ENCODE measurements at regions not wholly inside any gene's neighbourhood (a gene's known extent, or its start where the extent isn't known, plus 50 kb on each side); places are given as distances from the start of the nearest gene placed in this dataset.
"Not testable (repeated sequence)": the region's sequence is repeated elsewhere in the genome, so short reads cannot be mapped to it uniquely, and the experiment has no call there.

- no peak for DNase-seq
These were observed 851.2 kb upstream of the ID2 start for GRCh38 chr2:7830616-7831015.

DNA sequence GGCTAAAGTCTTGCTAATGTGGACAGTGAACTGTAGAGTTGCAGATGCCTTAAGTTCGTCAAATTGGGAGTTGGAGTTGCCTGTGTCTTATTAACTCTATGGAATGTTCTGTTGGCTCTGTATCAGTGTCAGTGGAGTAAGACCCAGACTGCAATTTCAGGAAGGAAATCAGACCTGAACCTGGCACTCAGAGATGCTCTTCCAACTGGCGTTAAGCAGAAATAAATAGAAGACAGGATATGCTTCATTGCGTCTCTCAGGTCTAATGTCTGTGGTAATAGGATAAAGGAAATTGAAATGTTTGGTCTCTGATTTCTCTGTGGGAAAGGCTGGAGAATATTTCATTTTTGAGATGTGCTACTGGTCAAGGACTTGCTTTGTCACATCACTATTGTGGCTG, 846.7 kb upstream of the ID2 start:
- no peak for DNase-seq

DNA sequence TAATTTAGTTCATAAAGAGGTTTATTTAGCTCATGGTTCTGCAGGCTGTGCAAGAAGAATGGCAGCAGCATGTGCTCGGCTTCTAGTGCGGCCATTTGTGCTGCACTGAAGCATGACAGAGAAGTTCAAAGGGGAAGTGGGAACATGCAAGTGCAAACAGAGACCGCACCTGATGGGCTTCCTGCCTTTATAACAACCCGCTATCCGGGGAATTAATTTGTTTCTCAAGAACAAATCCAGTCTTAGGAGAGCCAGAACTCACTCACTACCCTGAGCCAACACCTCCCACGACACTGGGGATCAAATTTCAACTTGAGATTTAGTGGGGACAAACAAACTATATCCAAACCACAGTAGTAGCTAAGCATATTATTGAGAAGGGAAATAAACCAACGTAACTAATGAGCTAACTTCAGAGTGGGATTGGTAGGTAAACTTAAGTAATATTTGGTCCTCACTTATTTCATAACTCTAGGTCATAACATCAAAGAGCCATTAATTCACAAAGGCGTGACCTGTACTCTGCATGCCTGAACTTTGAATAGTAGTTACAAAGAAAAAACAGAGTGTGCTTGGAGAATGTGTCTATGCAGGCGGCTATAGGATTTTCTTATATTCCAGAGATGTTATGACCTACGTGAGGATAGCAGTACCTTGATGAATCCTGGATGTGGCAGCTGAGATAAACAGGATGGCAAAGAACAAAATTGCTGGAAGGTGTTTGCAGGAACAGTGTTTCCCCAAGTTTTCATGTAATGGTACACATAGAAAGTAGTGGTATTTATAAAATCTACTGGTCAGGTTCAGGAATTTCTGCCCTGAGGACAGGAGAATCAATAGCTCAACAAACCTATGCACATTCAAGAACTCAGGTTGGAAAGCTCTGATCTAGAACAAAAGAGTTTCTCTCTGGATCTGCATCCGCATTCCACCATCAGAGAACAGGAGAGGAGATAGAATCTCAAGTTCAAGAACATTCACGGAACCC, 845.9 kb upstream of the ID2 start:
- no peak for DNase-seq

DNA sequence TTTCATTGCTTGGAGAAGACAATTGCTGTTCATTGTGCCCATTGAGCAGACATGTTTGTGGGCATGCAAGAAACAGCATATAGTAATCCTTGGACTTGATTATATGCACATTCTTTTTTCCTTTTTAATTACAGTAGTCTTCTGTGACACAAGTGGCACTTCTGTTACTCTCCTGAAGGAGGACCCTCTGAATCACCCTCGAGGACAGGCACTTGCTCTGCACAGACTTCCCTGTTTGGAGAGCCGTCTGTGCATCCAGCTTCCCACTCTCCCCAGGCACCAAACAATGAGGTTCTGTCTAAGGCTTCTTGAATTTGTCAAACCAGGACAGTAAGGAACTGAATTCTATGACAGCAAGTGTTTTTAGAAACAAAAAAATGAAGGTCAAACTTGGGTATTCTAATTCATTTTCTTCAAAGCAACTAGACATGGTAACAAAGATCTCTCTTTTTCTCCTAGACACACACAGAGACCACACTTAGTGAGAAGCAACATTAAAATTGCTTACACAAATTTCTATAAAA, 844.6 kb upstream of the ID2 start:
- DNase-seq, result no peak

DNA sequence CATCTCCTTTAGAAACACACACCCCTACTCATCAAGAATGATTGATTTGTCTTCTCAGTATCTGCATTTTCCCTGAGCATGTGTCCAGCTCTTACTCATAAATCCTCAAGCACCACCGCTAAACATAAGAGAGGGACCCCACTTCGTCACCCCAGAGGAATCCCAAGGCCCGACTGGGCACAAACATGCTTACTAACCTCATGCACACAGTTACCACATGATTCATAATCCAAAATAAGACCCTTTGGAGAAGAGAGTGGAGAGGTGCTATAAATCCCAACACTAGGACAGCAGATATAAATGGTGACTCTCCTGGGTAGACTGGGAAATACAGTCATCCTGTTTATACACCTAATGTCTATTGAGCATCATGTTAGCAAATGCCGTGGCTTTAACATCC, 843.2 kb upstream of the ID2 start:
- DNase-seq, result no peak

DNA sequence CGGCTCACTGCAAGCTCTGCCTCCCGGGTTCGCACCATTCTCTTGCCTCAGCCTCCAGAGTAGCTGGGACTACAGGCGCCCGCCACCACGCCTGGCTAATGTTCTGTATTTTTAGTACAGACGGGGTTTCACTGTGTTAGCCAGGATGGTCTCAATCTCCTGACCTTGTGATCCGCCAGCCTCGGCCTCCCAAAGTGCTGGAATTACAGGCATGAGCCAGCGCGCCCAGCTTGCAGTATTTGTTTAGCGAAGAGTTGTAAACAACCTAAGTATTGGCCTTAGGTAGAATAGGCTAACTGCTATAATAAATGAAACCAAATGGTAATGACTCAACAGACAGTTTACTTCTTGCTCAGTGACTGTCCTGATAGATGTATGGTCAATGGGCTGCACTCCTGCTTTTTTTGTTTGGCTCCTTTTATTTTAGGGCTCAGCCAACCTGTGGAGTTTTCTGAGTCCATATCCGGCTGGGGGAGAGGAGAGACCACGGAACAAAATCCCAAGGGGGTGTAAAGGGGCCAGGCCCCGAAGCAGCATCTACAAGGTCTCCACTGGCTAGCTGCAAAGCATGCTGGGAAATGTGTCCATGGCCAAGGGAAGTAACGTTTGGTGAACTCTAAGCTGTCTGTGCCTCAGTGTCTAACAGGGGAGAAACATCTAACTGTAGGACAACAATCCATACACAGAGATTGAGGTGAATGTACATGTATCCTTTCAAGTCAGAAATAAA, 841.0 kb upstream of the ID2 start:
- no peak for DNase-seq

GRCh38 chr2:7841751-7842150, 840.1 kb upstream of the ID2 start:
- no peak for DNase-seq

DNA sequence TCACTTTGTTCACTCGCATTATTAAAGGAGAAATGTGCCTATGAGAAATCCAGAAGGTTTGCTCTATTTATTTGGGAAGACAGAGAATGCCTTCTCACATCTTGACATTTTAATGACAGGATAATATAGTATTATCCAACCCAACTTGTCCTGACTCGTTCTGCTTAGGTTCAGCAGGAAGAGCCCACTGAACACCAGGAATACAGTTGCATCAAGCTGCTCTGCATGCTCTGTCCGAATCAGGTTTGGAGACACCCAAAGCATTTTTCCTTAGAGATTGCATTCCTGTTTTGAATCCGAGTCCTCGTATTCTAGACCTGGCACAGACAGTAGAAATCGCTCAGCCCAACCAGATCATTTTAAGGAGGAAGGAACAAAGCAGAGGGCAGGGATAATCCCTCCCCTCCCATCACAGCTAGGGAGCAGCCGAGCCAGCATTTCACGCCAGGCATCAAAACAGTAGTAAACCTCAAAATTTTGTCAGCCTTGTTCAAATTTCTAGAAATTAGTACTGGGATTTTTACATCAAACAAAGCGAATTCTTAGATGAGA, 837.4 kb upstream of the ID2 start:
- DNase-seq, result no peak

GRCh38 chr2:7845332-7845731, 836.5 kb upstream of the ID2 start:
- no peak for DNase-seq

DNA sequence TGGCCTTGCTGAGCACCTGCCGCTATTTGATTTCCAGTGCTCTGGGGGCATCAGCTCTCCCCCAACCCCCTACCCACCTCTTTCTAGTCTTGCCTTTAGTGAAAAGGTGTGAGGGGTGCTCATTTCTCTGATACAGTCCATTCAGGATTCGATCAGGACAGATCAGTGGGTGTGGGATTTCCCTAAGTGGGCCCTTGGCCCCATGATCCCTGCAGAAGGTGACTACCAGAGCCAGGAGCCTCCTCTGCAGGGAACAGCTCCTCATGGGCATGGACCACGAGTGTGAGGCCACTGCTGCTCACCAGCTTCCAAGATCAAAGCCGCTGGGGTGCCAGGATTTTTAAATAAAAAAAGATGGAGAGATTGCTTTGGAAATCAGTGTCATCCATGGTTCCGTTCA, 835.2 kb upstream of the ID2 start:
- DNase-seq, result no peak

DNA sequence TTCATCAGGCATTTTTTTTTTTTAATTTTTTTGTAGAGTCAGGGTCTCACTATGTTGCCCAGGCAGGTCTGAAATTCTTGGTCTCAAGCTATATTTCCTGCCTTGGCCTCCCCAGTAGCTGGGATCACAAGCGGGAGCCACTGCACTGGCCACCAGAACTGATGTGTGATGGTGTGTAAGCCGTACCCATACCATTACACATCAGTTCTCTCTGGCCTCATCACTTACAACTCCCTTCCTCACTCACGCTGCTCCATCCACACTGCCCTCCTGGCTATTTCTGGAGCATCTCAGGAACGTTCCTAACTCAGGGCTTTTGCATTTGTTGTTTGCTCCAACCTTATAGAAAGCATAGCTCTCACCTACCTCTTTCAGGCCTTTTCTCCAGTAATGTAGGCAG, 834.5 kb upstream of the ID2 start:
- no peak for DNase-seq

DNA sequence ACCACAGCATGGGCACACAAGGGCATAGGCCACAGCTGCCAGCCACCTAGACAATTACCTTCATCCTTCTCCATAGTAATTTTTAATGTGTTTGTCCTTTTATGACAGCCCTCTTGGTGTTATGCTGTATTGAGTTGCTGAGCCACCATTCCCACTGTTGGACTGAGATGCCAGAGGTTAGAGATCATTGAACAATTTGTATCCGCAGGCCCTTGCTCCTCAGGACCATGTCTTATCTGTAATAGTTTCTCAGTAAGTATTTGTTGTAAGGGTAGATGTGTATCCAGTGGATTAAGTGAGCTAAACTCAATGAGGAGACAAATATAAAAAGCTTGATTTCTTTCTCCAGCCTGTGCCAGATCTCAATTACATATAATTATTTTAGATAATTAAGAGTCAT, 832.8 kb upstream of the ID2 start:
- DNase-seq, result no peak

DNA sequence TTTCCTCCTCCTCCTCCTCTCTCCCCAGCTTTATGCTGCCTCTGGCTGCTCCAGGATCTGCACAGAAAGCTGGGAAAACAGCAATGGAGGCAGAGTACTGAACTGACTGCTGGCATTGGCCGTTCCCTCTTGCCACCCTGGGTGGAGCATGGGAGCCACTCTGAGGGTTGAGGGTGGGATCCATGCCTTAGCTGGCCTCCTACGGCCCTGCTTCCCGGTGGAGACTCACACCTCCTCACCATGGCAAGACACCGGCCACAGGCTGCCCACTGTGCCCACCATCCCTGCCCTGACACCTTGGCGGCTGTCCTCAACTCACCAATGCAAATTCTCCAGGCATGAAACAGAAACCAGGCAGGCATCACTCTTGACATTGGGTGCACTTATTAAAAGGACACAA, 832.3 kb upstream of the ID2 start:
- no peak for DNase-seq

DNA sequence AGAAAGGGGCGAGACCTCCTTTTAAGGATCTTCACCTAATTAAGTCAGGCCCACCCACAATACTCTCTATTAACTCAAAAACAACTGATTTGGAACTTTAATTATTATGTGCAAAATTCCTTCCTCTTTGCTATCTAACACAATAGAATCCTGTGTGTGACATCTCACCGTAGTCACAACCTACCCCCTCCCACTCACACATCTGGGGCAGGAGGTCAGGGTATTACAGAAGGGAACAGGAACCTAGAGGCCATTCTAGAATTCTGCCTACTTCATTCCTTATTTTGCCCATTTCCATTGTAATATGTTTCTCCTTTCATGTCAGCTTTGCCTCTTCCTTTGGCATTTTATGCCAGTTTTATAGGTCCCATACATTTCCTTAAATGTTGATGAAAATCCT, 829.3 kb upstream of the ID2 start:
- DNase-seq, result no peak

GRCh38 chr2:7857904-7858303, 824.0 kb upstream of the ID2 start:
- no peak for DNase-seq

- DNase-seq, result no peak
These were observed 823.2 kb upstream of the ID2 start for GRCh38 chr2:7858624-7859023.

DNA sequence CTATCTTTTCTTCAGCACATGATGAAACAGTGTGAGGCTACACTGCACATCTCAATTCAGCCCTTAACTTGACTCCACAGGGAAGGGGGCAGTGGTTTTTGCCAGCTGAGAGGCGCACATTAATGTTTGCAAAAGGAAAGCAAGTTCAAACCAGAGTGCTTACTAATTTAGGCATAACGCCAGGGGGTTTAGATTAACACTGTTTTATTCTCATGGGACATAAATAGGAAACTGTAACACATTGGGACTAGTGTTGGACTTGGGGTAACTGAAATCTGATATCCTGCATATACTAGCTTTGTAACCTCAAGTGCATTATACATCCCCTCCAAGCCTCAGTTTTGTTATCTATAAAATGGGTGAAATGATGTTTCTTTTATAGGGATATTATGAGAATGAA, 821.2 kb upstream of the ID2 start:
- DNase-seq, result no peak

DNA sequence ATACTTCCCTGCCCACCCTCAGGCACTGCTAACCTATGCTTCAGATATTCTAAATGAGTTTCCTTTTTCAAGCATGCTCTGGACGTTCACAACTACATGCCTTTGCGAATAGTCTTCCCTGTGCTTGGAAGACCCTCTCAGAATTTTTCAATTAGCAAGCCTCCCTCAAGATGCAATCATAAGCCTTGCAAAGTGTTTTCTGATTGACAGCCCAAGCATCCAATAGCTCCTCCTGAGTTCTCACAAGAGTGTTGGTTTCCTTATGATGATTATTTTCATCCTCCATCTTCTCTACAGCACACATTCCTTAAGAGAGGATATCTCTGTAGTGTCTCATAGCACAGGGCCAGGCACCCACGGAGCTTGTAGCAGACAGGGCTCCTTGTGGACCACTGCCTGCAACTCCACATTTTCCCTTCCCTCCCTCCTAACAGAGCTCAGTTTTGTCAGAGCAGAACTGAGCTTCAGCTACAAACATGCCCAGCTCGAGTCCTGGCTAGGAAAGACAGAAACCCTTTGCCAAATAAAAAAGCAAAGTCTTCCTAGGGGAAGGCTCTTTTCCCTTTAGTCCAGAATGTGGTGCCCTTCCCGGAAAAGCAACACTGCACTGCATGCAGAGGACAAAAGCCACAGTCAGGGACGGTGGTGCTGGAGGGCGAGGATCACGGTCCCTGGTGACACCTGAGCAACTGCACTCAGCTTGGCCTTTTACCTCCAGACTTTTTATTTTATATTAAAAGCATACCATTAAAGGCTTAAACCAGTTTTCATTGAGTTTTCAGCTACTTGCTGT, 819.8 kb upstream of the ID2 start:
- DNase-seq, result no peak

- DNase-seq, result no peak
These were observed 815.8 kb upstream of the ID2 start for GRCh38 chr2:7866104-7866503.

DNA sequence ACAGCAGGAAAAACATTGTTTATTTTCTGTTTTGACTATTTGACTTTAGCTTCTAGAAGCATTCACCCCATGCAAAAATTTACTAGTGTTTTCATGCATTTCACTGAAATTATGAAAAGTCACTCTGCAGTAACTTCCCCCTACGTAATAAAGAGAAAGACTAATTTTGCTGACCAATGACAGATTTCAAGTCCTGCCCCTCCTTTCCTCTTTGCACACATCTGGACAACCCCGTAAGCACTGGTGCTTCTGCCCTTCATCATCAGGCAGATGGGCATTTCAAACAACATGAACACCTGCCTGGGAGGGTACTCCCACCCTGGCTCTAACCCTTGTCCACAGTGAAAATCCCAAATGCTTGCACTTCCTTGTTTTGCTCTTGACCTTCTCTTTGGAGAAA, 815.0 kb upstream of the ID2 start:
- no peak for DNase-seq

DNA sequence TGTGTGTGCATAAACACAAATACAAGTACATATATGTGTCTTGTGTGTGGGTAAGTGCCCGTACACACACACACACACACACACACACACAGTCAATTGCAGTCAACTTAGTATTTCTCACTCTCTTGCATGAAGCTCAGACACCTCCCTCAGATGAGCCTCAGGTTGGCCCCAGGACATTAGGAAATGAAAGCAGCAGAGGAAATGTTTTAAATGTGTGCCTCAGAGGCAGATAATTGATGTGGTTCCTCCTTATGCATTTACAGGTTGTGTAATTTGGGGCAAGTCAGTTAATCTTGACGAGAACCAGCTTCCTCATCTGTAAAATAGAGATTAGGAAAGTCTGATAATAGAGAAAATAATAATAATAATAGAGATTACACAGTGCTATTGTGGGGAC, 814.0 kb upstream of the ID2 start:
- DNase-seq, result no peak

DNA sequence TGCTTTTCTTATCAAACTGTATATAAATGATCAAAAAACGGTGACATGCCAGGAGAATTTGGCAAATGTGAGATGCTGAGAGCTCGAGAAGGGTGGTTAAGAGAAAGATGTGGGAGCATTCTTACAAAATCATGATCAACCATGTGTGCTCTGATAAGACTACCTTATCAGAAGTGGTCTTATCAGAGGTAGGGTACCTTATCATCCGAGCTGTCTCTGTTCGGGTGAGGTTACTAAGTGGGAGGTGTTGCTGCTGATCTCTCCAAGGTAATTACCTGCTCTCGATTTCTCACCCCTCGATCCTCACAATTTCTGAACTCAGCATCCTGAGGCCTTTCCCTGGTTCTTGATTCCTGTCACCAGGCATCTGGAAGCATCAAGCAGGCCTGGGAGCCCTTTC, 813.0 kb upstream of the ID2 start:
- DNase-seq, result no peak

- DNase-seq, result not testable (repeated sequence)
These were observed 805.4 kb upstream of the ID2 start for GRCh38 chr2:7876445-7876844.
